NCI-H446 (cell line): ENCODE measurements at regions not wholly inside any gene's neighbourhood (a gene's known extent, or its start where the extent isn't known, plus 50 kb on each side); places are given as distances from the start of the nearest gene placed in this dataset.
"Not testable (repeated sequence)": the region's sequence is repeated elsewhere in the genome, so short reads cannot be mapped to it uniquely, and the experiment has no call there.

Experiments
- DNase-seq, 2 experiments: peaks; one replicate each; lab custom pipeline; 2025; lab: John Stamatoyannopoulos, UW

- no peak for DNase-seq
Measured at GRCh38 chr9:89670801-89671434, 66.1 kb downstream of the GADD45G start.

- DNase-seq, result no peak
Measured at GRCh38 chr9:89674667-89675057, 69.8 kb downstream of the GADD45G start.

- DNase-seq, result peak; percentile 56 to 84
Measured at GRCh38 chr9:89675058-89675742, 70.4 kb downstream of the GADD45G start.

GRCh38 chr9:89676281-89676680, 71.5 kb downstream of the GADD45G start:
- DNase-seq, result peak in 1 of 2 experiments; percentile 49

GRCh38 chr9:89677702-89678395, 73.0 kb downstream of the GADD45G start:
- peak; percentile 19 to 29 for DNase-seq

- peak; percentile 4 to 23 for DNase-seq
Measured at GRCh38 chr9:89678396-89679015, 73.7 kb downstream of the GADD45G start.

- no peak for DNase-seq
Measured at GRCh38 chr9:89679016-89679415, 74.2 kb downstream of the GADD45G start.

GRCh38 chr9:89679581-89679980, 74.8 kb downstream of the GADD45G start:
- DNase-seq, result no peak

GRCh38 chr9:89680547-89681467, 76.0 kb downstream of the GADD45G start:
- no peak for DNase-seq

GRCh38 chr9:89681468-89681859, 76.7 kb downstream of the GADD45G start:
- DNase-seq, result not testable (repeated sequence)

- DNase-seq, result no peak
Measured at GRCh38 chr9:89683626-89684025, 78.8 kb downstream of the GADD45G start.

- no peak for DNase-seq
Measured at GRCh38 chr9:89684218-89684617, 79.4 kb downstream of the GADD45G start.

GRCh38 chr9:89684912-89685636, 80.3 kb downstream of the GADD45G start:
- peak in 1 of 2 experiments; percentile 33 for DNase-seq

GRCh38 chr9:89685698-89686097, 80.9 kb downstream of the GADD45G start:
- no peak for DNase-seq

- no peak for DNase-seq
Measured at GRCh38 chr9:89686126-89686525, 81.3 kb downstream of the GADD45G start.

- DNase-seq, result no peak
Measured at GRCh38 chr9:89686621-89687020, 81.8 kb downstream of the GADD45G start.

GRCh38 chr9:89687188-89687587, 82.4 kb downstream of the GADD45G start:
- no peak for DNase-seq

- no peak for DNase-seq
Measured at GRCh38 chr9:89687848-89688247, 83.0 kb downstream of the GADD45G start.

GRCh38 chr9:89689321-89689720, 84.5 kb downstream of the GADD45G start:
- not testable (repeated sequence) for DNase-seq

- no peak for DNase-seq
Measured at GRCh38 chr9:89690334-89690912, 85.6 kb downstream of the GADD45G start.
